B cell (primary cell): ENCODE measurements at regions not wholly inside any gene's neighbourhood (a gene's known extent, or its start where the extent isn't known, plus 50 kb on each side); places are given as distances from the start of the nearest gene placed in this dataset.

Experiments used
- ATAC-seq: fragments of 200-7000 bp; cut with Tn5 transposase; one replicate; pipeline ENCODE4 v1.10.0; 2021; ENCODE audit warnings: low read depth, mild to moderate bottlenecking, moderate number of reproducible peaks, moderate library complexity
- CTCF ChIA-PET: fragments of 350-600 bp; sonication (Branson Sonifier 250); formaldehyde crosslinking; loops from one replicate; lab custom pipeline; 2021; ENCODE audit warnings: antibody characterized with exemption, inconsistent platforms; lab: Charles Lee
- POLR2A ChIA-PET: fragments of 350-600 bp; sonication (Branson Sonifier 250); formaldehyde crosslinking; loops from one replicate; lab custom pipeline; 2021; ENCODE audit warnings: antibody characterized with exemption; lab: Charles Lee
- DNase-seq: peaks from one replicate; pipeline ENCODE4 v3.0.0; 2013
- H2AFZ ChIP-seq: 2 replicates; pipeline ENCODE4 v1.6.1; 2012; ENCODE audit warnings: mild to moderate bottlenecking, low read depth, low read length; ENCODE audit not compliant: insufficient read depth, poor library complexity, severe bottlenecking
- H3K27ac ChIP-seq, 2 donors: 1 replicate in 1 of 2; 2 replicates in 1 of 2; pipeline ENCODE4 v1.5.1; 2012 to 2013; ENCODE audit warnings: low read length in 2 of 2, mild to moderate bottlenecking in 2 of 2, moderate library complexity in 1 of 2
- H3K27me3 ChIP-seq, 4 experiments: fragments of 200-600 bp in 1 of 4; sonication (generic) in 1 of 4; replicated peaks in 1 of 4; 1 replicate in 2 of 4; 2 replicates in 2 of 4; pipeline versions ENCODE4 v1.6.1 to v1.7.0; 2013 to 2016; ENCODE audit warnings: low read length in 3 of 4, mild to moderate bottlenecking in 2 of 4, mixed read lengths in 1 of 4, moderate library complexity in 1 of 4; ENCODE audit not compliant: insufficient read depth in 4 of 4, control insufficient read depth in 3 of 4; ENCODE audit errors: control extremely low read depth in 1 of 4
- H3K36me3 ChIP-seq, 2 experiments: replicated peaks in 1 of 2; 1 replicate in 1 of 2; 2 replicates in 1 of 2; pipeline versions ENCODE4 v1.6.1 to v1.7.1; 2013; ENCODE audit warnings: low read length in 1 of 2; ENCODE audit not compliant: insufficient read depth in 2 of 2, control insufficient read depth in 1 of 2; ENCODE audit errors: control extremely low read depth in 1 of 2, extremely low read depth in 1 of 2
- H3K4me1 ChIP-seq, 2 donors: fragments of 200-600 bp in 1 of 2; sonication (generic) in 1 of 2; 1 replicate in 1 of 2; 2 replicates in 1 of 2; pipeline versions ENCODE4 v1.5.1 to v1.6.1; 2013 to 2017; ENCODE audit warnings: low read length in 2 of 2; ENCODE audit not compliant: control insufficient read depth in 2 of 2, insufficient read depth in 2 of 2
- H3K4me2 ChIP-seq: replicated peaks from 2 replicates; pipeline ENCODE3; 2012; ENCODE audit warnings: mild to moderate bottlenecking, low read depth, low read length; ENCODE audit not compliant: poor library complexity, severe bottlenecking
- H3K4me3 ChIP-seq, 5 experiments: fragments of 200-600 bp in 1 of 5; sonication (generic) in 1 of 5; 1 replicate in 3 of 5; 2 replicates in 2 of 5; pipeline versions ENCODE4 v1.5.1 to v1.7.0; 2011 to 2016; ENCODE audit warnings: low read length in 4 of 5, mild to moderate bottlenecking in 4 of 5, low read depth in 2 of 5, control low read depth in 1 of 5, moderate library complexity in 1 of 5; ENCODE audit not compliant: insufficient read depth in 1 of 5; ENCODE audit errors: control extremely low read depth in 1 of 5, extremely low read depth in 1 of 5
- H3K79me2 ChIP-seq: fragments of 200-600 bp; sonication (generic); one replicate; pipeline ENCODE4 v1.6.0; 2016; ENCODE audit warnings: low read length; ENCODE audit not compliant: control insufficient read depth, insufficient read depth
- H3K9ac ChIP-seq: fragments of 200-600 bp; sonication (generic); 2 replicates; pipeline ENCODE4 v1.6.1; 2017; ENCODE audit warnings: mild to moderate bottlenecking, low read length, moderate library complexity
- H3K9me3 ChIP-seq, 3 donors: one replicate each; pipeline versions ENCODE4 v1.6.1 to v1.7.1; 2013; ENCODE audit warnings: low read length in 2 of 3; ENCODE audit not compliant: control insufficient read depth in 2 of 3, insufficient read depth in 1 of 3; ENCODE audit errors: control extremely low read depth in 1 of 3
- H4K20me1 ChIP-seq: 2 replicates; pipeline ENCODE4 v1.6.0; 2012; ENCODE audit warnings: mild to moderate bottlenecking, low read length; ENCODE audit not compliant: insufficient read depth, control insufficient read depth, poor library complexity, severe bottlenecking
- H3K27ac Mint-ChIP-seq: one replicate; pipeline ENCODE4 v1.8.0; 2021; ENCODE audit warnings: mixed read lengths
- H3K27me3 Mint-ChIP-seq: one replicate; pipeline ENCODE4 v1.8.0; 2021; ENCODE audit warnings: mixed read lengths
- H3K4me1 Mint-ChIP-seq: one replicate; pipeline ENCODE4 v1.8.0; 2021; ENCODE audit warnings: mixed read lengths
- H3K4me3 Mint-ChIP-seq: one replicate; pipeline ENCODE4 v1.8.0; 2021; ENCODE audit warnings: mixed read lengths
- H3K9me3 Mint-ChIP-seq: one replicate; pipeline ENCODE4 v1.8.0; 2022; ENCODE audit warnings: mixed read lengths; ENCODE audit not compliant: insufficient read depth
- CTCF ChIP-seq: fragments of 200-600 bp; IDR thresholded peaks from one replicate; pipeline ENCODE4 v1.8.0; 2022; ENCODE audit warnings: antibody characterized with exemption, mild to moderate bottlenecking
- EZH2 ChIP-seq: IDR thresholded peaks from 2 replicates; pipeline ENCODE4 v1.6.1; 2012; ENCODE audit warnings: borderline replicate concordance, low read depth, mild to moderate bottlenecking, moderate library complexity, low read length; ENCODE audit not compliant: insufficient read depth, poor library complexity, severe bottlenecking
- WGBS: methylation state at CpG from one replicate; pipeline ENCODE4 v1.1.5; 2013; ENCODE audit warnings: missing lambda C conversion rate; ENCODE audit not compliant: insufficient coverage; 5-methylcytosine and 5-hydroxymethylcytosine counted together
- intact Hi-C: fragments of 100-400 bp; cut with micrococcal nuclease; formaldehyde crosslinking; loops from one replicate; pipeline ENCODE4 v1.10.0; 2022

DNA sequence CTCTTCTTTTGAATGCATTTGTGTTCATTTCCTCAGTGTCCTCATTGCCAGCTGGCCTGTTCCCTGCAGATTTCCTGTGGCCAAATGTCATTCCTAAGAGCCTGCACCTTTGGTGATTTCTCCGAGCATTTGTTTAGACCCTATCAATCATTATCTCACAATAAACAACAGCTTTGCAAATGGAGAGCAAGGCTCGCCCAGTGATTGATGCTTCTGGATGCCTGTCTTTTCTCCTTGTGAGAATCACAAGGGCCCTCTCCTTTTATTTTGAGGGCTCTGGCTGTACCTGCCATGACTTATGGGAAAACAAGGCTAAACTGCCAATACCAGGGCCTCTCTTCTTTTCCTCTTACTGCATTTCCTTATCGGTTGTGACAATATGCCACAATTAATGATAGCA, 1454.4 kb upstream of the CELF4 start:
- Mint-ChIP-seq H3K9me3 (peaks cover 2% of the 10 kb centered on the region), H3K27ac (no peak overlapping the region), H3K4me1 (no peaks in the 10 kb centered on the region), H3K27me3 (no peaks in the 10 kb centered on the region), H3K4me3 (no peak overlapping the region)
- H3K4me1 ChIP-seq: no peaks in the 10 kb centered on the region
- ChIA-PET CTCF (no interaction called here), POLR2A (no interaction called here)
- H3K9ac ChIP-seq: no peak overlapping the region
- DNase-seq: no peak
- H3K4me3 ChIP-seq: no peak overlapping the region
- no peak overlapping the region for H2AFZ ChIP-seq
- H3K9me3 ChIP-seq: no peaks in the 10 kb centered on the region
- no peaks in the 10 kb centered on the region for H3K36me3 ChIP-seq
- no peaks in the 10 kb centered on the region for H3K27me3 ChIP-seq
- ATAC-seq: no peak
- H3K27ac ChIP-seq: no peak overlapping the region
- 100% methylated on average over 2 of the region's 3 CpGs for WGBS
- no peak overlapping the region for H3K4me2 ChIP-seq
- intact Hi-C loops: no loop called here
- no peaks in the 10 kb centered on the region for H4K20me1 ChIP-seq
- no peaks in the 10 kb centered on the region for H3K79me2 ChIP-seq
- TF ChIP-seq EZH2 (no peak), CTCF (no peak)

GRCh38 chr18:39007031-39007902, 1441.7 kb upstream of the CELF4 start:
- Mint-ChIP-seq H3K27me3 (no peaks in the 10 kb centered on the region), H3K4me1 (no peaks in the 10 kb centered on the region), H3K27ac (no peak overlapping the region), H3K4me3 (no peak overlapping the region), H3K9me3 (peaks cover 2% of the 10 kb centered on the region)
- Histone ChIP-seq H3K4me1 (no peaks in the 10 kb centered on the region), H3K9ac (no peak overlapping the region), H3K36me3 (no peaks in the 10 kb centered on the region), H3K4me2 (no peak overlapping the region), H2AFZ (no peak overlapping the region), H3K27me3 (no peaks in the 10 kb centered on the region), H3K27ac (no peak overlapping the region), H3K9me3 (peaks cover 0 to 3% (median 0%) of the 10 kb centered on the region in 3 donors), H3K79me2 (no peaks in the 10 kb centered on the region), H3K4me3 (no peak overlapping the region), H4K20me1 (no peaks in the 10 kb centered on the region)
- intact Hi-C loops: no loop called here
- no CpG with 5 or more reads among the region's 5 CpGs for WGBS
- ATAC-seq: no peak
- POLR2A ChIA-PET: no interaction called here
- TF ChIP-seq EZH2 (no peak), CTCF (no peak)
- CTCF ChIA-PET: no interaction called here
- DNase-seq: no peak
